GM23248 (cell line): ENCODE measurements at regions not wholly inside any gene's neighbourhood (a gene's known extent, or its start where the extent isn't known, plus 50 kb on each side); places are given as distances from the start of the nearest gene placed in this dataset.
A peak's percentile ranks its signal among the peaks of the same experiment; 100 is the strongest.

Experiments used
- DNase-seq: peaks from one replicate; pipeline ENCODE4 v3.0.0-alpha.2; 2015
- H2AFZ ChIP-seq: fragments of 200-600 bp; sonication (generic); 2 replicates; pipeline ENCODE4 v1.6.1; 2016; ENCODE audit warnings: antibody characterized with exemption
- H3F3A ChIP-seq: fragments of 200-600 bp; sonication (generic); 2 replicates; pipeline ENCODE4 v1.6.1; 2016; ENCODE audit warnings: mild to moderate bottlenecking, antibody characterized with exemption, mixed run types; ENCODE audit not compliant: insufficient read depth
- H3K27ac ChIP-seq: fragments of 200-600 bp; sonication (generic); 2 replicates; pipeline ENCODE4 v1.5.1; 2016; ENCODE audit warnings: mild to moderate bottlenecking
- H3K27me3 ChIP-seq: fragments of 200-600 bp; sonication (generic); replicated peaks from 2 replicates; pipeline ENCODE4 v1.6.1; 2016; ENCODE audit warnings: mild to moderate bottlenecking; ENCODE audit not compliant: insufficient read depth
- H3K36me3 ChIP-seq: fragments of 200-600 bp; sonication (generic); 2 replicates; pipeline ENCODE4 v1.6.1; 2016; ENCODE audit warnings: low read depth, mild to moderate bottlenecking
- H3K4me1 ChIP-seq: fragments of 200-600 bp; sonication (generic); 2 replicates; pipeline ENCODE4 v1.6.1; 2016; ENCODE audit warnings: mild to moderate bottlenecking; ENCODE audit not compliant: insufficient read depth
- H3K4me2 ChIP-seq: fragments of 200-600 bp; sonication (generic); one replicate; pipeline ENCODE4 v1.6.1; 2016; ENCODE audit warnings: mild to moderate bottlenecking; ENCODE audit not compliant: unreplicated experiment
- H3K4me3 ChIP-seq: fragments of 200-600 bp; sonication (generic); 2 replicates; pipeline ENCODE4 v1.5.1; 2016; ENCODE audit warnings: mild to moderate bottlenecking
- H3K79me2 ChIP-seq: fragments of 200-600 bp; sonication (generic); 2 replicates; pipeline ENCODE4 v1.6.1; 2016; ENCODE audit warnings: mild to moderate bottlenecking; ENCODE audit not compliant: insufficient read depth
- H3K9ac ChIP-seq: fragments of 200-600 bp; sonication (generic); 2 replicates; pipeline ENCODE4 v1.6.1; 2016; ENCODE audit warnings: mild to moderate bottlenecking
- H3K9me2 ChIP-seq: fragments of 200-600 bp; sonication (generic); 2 replicates; pipeline ENCODE4 v1.6.1; 2016; ENCODE audit warnings: mixed run types, mild to moderate bottlenecking, moderate library complexity; ENCODE audit not compliant: insufficient read depth
- H3K9me3 ChIP-seq: fragments of 200-600 bp; sonication (generic); one replicate; pipeline ENCODE4 v1.6.1; 2017; ENCODE audit warnings: low read depth
- H4K20me1 ChIP-seq: fragments of 200-600 bp; sonication (generic); 2 replicates; pipeline ENCODE4 v1.6.0; 2016; ENCODE audit not compliant: insufficient read depth
- EZH2 ChIP-seq: fragments of 200-600 bp; sonication (generic); IDR thresholded peaks from 2 replicates; pipeline ENCODE4 v1.6.1; 2018; ENCODE audit warnings: antibody characterized with exemption, mild to moderate bottlenecking; ENCODE audit not compliant: insufficient read depth, poor library complexity, severe bottlenecking
- EZH2phosphoT487 ChIP-seq: fragments of 200-600 bp; sonication (generic); IDR thresholded peaks from 2 replicates; pipeline ENCODE4 v1.6.1; 2018; ENCODE audit warnings: antibody characterized with exemption, moderate library complexity, mild to moderate bottlenecking, low read depth; ENCODE audit not compliant: insufficient read depth
- WGBS, 2 experiments: methylation state at CpG; one replicate each; pipeline ENCODE4 v1.1.6; 2015 to 2017; ENCODE audit warnings: low lambda C conversion rate in 2 of 2, low coverage in 1 of 2; ENCODE audit errors: missing lambda C conversion rate in 2 of 2; 5-methylcytosine and 5-hydroxymethylcytosine counted together
- in situ Hi-C: fragments of 300-500 bp; cut with MboI; formaldehyde crosslinking; loops from 2 replicates; pipeline ENCODE4 v1.15.0; 2020

- Histone ChIP-seq H3K27ac (no peak overlapping the region), H3K27me3 (peaks cover 12% of the 10 kb centered on the region; the same call in 1 of the 2 replicates), H3K9me3 (no peaks in the 10 kb centered on the region), H4K20me1 (no peaks in the 10 kb centered on the region), H2AFZ (no peak overlapping the region), H3K4me3 (no peak overlapping the region), H3K4me1 (no peaks in the 10 kb centered on the region), H3K9me2 (no peaks in the 10 kb centered on the region), H3K9ac (no peak overlapping the region), H3K4me2 (no peak overlapping the region), H3K79me2 (no peaks in the 10 kb centered on the region), H3K36me3 (no peaks in the 10 kb centered on the region), H3F3A (no peaks in the 10 kb centered on the region)
- in situ Hi-C loops = loop anchor here (10.0 kb wide), 1 partner anchor 294 kb away; no protein-coding TSS in a partner anchor
- no peak for TF ChIP-seq EZH2phosphoT487
- TF ChIP-seq EZH2 = no peak
- peak; percentile 12 for DNase-seq
- WGBS, 2 experiments = 57 to 60% methylated on average over 16 of the region's 16 CpGs
Measured at GRCh38 chr15:31200735-31201151, 99.2 kb upstream of the TRPM1 start.

GRCh38 chr15:31202953-31203352 is 101.4 kb upstream of the TRPM1 start:
- Histone ChIP-seq H3K27ac (no peak overlapping the region), H3K4me2 (no peak overlapping the region), H3F3A (no peaks in the 10 kb centered on the region), H3K36me3 (no peaks in the 10 kb centered on the region), H3K27me3 (peaks cover 13% of the 10 kb centered on the region), H3K79me2 (no peaks in the 10 kb centered on the region), H3K4me1 (no peaks in the 10 kb centered on the region), H3K9me2 (no peaks in the 10 kb centered on the region), H2AFZ (no peak overlapping the region), H4K20me1 (no peaks in the 10 kb centered on the region), H3K4me3 (no peak overlapping the region), H3K9me3 (no peaks in the 10 kb centered on the region), H3K9ac (no peak overlapping the region)
- in situ Hi-C loops = loop anchor here (10.0 kb wide), 1 partner anchor 292 kb away; no protein-coding TSS in a partner anchor
- TF ChIP-seq EZH2phosphoT487 (no peak), EZH2 (no peak)
- WGBS, 2 experiments = 37 to 42% methylated on average over 8 of the region's 8 CpGs
- no peak for DNase-seq

GRCh38 chr15:31203999-31204398 is 102.5 kb upstream of the TRPM1 start:
- Histone ChIP-seq H3K36me3 (no peaks in the 10 kb centered on the region), H3K9me2 (no peaks in the 10 kb centered on the region), H3K9ac (no peak overlapping the region), H3K9me3 (no peaks in the 10 kb centered on the region), H3K27ac (no peak overlapping the region), H3K4me1 (no peaks in the 10 kb centered on the region), H3K79me2 (no peaks in the 10 kb centered on the region), H4K20me1 (no peaks in the 10 kb centered on the region), H3K4me2 (no peak overlapping the region), H3K27me3 (peaks cover 13% of the 10 kb centered on the region), H2AFZ (no peak overlapping the region), H3F3A (no peaks in the 10 kb centered on the region), H3K4me3 (no peak overlapping the region)
- WGBS, 2 experiments = 46 to 54% methylated on average over 8 of the region's 8 CpGs
- in situ Hi-C loops = loop anchor here (10.0 kb wide), 1 partner anchor 291 kb away; no protein-coding TSS in a partner anchor
- TF ChIP-seq EZH2 (no peak), EZH2phosphoT487 (no peak)
- DNase-seq = no peak

DNA sequence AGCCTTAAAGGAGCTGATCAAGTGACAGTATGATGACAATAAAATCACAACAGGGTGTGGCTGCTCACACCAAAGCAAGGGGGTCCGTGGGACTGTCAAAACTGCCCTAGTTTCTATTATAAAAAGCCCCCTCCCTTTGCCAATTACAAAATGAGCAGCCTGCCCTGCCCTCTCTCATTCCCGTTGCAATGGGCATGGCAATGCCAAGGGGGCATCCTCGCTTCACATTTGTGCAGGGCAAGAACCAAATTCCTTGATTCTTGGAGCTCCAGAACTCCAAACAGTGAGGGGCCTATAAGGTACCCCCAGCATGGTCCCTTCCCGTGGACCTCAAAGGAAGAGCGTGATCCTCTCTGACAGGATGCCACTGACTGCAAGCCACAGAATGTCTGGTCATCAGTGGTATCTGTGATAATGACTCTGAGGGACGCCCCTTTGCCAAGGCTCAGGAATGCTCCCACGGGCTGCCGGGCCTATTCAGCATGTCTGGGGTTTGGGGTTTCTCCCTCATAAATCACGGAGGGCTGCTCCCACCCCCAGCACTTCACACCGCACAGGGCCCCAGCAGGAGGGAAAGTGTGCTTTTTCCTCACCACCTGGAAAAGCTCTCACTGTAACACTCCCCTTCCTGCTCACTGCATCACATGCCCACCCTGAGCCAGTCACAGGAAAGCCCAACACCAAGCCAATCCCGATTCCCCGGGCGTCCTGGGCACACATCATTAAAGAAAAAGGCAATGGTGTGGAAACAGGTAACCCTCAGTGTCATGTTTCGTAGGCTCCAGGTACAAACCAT is 105.1 kb upstream of the TRPM1 start:
- H2AFZ ChIP-seq = no peak overlapping the region
- no peaks in the 10 kb centered on the region for H4K20me1 ChIP-seq
- in situ Hi-C loops = loop anchor here (10.0 kb wide), 1 partner anchor 288 kb away; no protein-coding TSS in a partner anchor
- H3K27ac ChIP-seq = no peak overlapping the region
- H3K4me1 ChIP-seq = no peaks in the 10 kb centered on the region
- H3K9me2 ChIP-seq = no peaks in the 10 kb centered on the region
- no peaks in the 10 kb centered on the region for H3F3A ChIP-seq
- H3K4me3 ChIP-seq = no peak overlapping the region
- no peak overlapping the region for H3K4me2 ChIP-seq
- no peaks in the 10 kb centered on the region for H3K36me3 ChIP-seq
- H3K79me2 ChIP-seq = no peaks in the 10 kb centered on the region
- no peak for DNase-seq
- H3K27me3 ChIP-seq = peaks cover 13% of the 10 kb centered on the region
- 44 to 45% methylated on average over 14 of the region's 14 CpGs for WGBS, 2 experiments
- H3K9me3 ChIP-seq = peaks cover 3% of the 10 kb centered on the region
- H3K9ac ChIP-seq = no peak overlapping the region
- TF ChIP-seq EZH2 = no peak
- no peak for TF ChIP-seq EZH2phosphoT487
